ENCODE measurements at regions not wholly inside any gene's neighbourhood (a gene's known extent, or its start where the extent isn't known, plus 50 kb on each side); places are given as distances from the start of the nearest gene placed in this dataset.
"Not testable (repeated sequence)": the region's sequence is repeated elsewhere in the genome, so short reads cannot be mapped to it uniquely, and the experiment has no call there.

GRCh38 chr12:13562915-13563742 lies 366.6 kb downstream of the EMP1 start:
- DNase-seq (ENCODE audit: low read depth) = no peak

- no peak for DNase-seq (ENCODE audit: low read depth)
Measured at GRCh38 chr12:13561923-13562322, 365.4 kb downstream of the EMP1 start.

GRCh38 chr12:13559318-13559978 lies 362.9 kb downstream of the EMP1 start:
- DNase-seq (ENCODE audit: low read depth) = no peak

DNA sequence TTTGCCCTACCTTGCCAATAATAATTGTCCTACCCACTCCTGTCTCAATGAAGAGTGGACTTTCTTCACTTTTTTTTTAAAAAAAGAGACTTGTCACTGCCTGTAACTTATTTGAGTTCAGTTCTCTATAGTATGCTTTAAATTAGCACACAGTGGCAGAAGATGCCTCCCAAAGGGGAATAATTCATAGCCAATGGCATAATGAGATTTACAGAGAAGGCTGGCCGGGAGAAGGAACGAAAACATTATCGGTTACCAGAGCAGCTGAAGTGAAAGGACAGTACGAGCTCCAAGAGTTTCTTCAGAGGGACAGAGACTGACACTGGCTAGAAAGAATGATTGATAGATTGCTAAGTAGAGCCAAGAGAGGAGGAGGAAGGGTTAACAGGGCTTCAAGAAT lies 356.3 kb downstream of the EMP1 start:
- DNase-seq (ENCODE audit: low read depth) = no peak

- no peak for DNase-seq (ENCODE audit: low read depth)
Measured at GRCh38 chr12:13547283-13547682, 350.8 kb downstream of the EMP1 start.

DNA sequence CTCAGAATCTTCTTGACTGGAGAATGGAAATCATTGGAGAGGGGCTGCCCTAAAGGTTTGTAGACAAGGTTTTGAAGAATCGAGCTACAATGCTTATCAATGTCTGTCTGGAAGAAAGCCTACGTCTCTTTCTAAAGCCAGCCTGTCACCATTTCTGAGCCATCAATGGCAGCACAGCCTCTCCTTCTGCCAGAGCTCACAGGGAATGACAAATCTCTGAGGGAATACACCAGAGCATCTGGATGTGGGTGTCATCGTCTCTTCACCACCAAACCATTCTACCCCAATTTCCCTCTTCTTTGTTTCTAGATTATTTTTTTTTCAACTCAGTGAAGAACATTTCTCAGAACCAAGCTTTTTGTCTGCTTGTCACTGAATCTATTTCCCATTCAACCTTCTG lies 349.7 kb downstream of the EMP1 start:
- DNase-seq (ENCODE audit: low read depth) = no peak

GRCh38 chr12:13539051-13539450 lies 342.5 kb downstream of the EMP1 start:
- no peak for DNase-seq (ENCODE audit: low read depth)

- no peak for DNase-seq (ENCODE audit: low read depth)
Measured at GRCh38 chr12:13538136-13538535, 341.6 kb downstream of the EMP1 start.

DNA sequence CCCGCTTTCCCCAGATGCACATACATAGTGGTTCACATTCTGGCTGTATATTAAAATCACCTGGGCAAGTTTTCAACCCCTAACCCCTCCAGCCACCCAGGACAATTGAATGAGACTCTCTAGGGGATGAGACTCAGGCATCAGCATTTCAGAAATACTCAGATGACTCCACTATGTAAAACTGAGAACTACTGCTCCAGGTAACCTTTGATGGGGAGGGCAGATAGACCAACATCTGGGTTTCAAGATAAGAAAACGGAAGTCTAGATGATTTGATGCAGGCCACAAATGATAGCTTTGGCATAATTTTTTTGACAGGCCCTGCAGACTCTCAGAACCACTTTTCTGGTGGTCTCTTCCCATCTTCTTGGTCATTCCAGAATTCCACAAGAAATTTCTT lies 341.1 kb downstream of the EMP1 start:
- no peak for DNase-seq (ENCODE audit: low read depth)

GRCh38 chr12:13536219-13536910 lies 339.8 kb downstream of the EMP1 start:
- no peak for DNase-seq (ENCODE audit: low read depth)

- DNase-seq (ENCODE audit: low read depth) = peak; percentile 11
Measured at GRCh38 chr12:13534645-13535398, 338.3 kb downstream of the EMP1 start.

DNA sequence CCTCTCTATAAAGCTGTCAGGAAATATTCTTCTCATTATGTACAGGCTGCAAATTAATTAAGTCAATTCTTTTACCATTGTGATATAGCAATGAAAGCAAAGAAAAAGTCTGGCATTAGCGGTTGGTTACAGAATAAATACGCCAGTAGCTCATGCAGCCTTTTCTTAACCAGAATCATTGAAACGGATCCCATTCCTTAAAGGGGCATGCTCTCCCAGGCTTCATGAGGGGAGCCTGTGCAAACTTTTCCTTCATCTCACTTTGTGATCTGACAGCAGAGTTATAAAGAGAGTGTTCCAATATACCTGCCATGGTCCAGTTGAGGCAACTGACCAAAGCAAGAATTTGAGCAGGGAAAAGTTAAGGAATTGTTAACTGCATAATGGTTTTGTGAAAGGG lies 337.7 kb downstream of the EMP1 start:
- no peak for DNase-seq (ENCODE audit: low read depth)

GRCh38 chr12:13530966-13531365 lies 334.4 kb downstream of the EMP1 start:
- DNase-seq (ENCODE audit: low read depth) = no peak

DNA sequence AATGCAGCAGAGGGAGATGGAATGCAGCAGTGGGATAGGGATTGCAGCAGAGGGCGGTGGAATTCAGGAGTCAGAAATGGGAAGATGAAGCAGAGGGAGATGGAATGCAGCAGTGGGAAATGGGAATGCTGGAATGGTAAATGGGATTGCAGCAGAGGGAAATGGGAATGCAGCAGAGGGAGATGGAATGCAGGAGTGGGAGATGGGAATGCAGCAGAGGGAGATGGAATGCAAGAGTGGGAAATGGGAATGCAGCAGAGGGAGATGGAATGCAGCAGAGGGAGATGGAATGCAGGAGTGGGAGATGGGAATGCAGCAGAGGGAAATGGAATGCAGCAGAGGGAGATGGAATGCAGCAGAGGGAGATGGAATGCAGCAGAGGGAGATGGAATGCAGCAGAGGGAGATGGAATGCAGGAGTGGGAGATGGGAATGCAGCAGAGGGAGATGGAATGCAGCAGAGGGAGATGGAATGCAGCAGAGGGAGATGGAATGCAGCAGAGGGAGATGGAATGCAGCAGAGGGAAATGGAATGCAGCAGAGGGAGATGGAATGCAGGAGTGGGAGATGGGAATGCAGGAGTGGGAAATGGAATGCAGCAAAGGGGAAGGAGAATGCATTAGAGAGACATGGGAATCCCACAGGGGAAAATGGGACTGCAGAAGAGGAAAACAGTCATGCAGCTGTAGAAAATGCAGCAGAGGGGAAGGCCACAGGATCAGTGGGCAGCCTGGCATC lies 329.8 kb downstream of the EMP1 start:
- not testable (repeated sequence) for DNase-seq (ENCODE audit: low read depth)

GRCh38 chr12:13523536-13524307 lies 327.2 kb downstream of the EMP1 start:
- DNase-seq (ENCODE audit: low read depth) = no peak

DNA sequence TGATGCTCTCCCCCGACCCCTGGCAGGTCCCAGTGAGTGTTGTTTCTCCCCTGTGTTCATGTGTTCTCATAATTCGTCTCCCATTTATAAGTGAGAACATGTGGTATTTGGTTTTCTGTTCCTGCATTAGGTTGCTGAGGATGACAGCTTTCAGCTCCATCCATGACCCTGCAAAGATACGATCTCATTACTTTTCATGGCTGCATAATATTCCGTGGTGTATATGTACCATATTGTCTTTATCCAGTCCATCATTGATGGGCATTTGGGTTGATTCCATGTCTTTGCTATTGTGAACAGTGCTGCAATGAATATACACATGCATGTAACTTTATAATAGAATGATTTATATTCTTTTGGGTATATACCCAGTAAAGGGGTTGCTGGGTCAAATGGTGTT lies 321.5 kb downstream of the EMP1 start:
- DNase-seq (ENCODE audit: low read depth) = not testable (repeated sequence)

DNA sequence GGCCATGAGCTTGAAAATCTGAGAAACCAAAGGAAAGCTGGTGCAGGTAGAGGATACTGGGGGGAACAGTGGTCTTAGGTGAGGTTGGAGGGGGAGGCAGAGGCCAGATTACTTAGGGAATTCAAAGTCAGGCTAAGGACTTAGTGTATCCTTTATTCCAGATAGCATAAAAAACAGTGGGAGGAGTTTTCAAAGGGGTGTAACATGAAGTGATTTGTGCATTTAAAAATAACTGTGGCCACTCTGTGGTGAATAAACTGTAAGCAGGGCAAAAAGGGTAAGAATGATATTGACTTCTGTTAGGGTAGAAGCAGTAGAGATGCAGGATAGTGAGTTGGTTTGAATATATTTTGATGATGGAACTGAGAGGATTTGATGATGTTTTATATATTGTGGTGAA lies 313.2 kb downstream of the EMP1 start:
- DNase-seq (ENCODE audit: low read depth) = no peak

DNA sequence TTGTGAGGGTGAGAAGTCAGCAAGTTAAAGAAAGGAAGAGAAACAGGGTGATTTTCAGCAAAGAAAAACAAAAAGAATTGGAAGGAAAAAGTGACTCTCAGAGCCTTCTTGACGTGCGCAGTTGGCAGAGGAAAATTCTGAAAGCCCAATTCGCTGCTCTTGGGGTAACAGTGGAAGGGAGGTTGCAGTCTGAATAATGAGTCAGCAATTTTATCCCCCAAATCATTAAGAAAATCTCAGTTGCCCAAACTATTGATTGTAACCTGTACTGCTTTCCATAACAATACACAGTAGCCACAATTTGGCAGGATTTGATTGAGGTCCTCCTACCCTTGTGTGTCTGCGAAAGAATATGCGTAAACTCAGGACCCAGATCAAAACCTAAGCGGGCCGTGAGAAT lies 309.1 kb downstream of the EMP1 start:
- no peak for DNase-seq (ENCODE audit: low read depth)

GRCh38 chr12:13505224-13505623 lies 308.7 kb downstream of the EMP1 start:
- DNase-seq (ENCODE audit: low read depth) = no peak

GRCh38 chr12:13504736-13505135 lies 308.2 kb downstream of the EMP1 start:
- no peak for DNase-seq (ENCODE audit: low read depth)

DNA sequence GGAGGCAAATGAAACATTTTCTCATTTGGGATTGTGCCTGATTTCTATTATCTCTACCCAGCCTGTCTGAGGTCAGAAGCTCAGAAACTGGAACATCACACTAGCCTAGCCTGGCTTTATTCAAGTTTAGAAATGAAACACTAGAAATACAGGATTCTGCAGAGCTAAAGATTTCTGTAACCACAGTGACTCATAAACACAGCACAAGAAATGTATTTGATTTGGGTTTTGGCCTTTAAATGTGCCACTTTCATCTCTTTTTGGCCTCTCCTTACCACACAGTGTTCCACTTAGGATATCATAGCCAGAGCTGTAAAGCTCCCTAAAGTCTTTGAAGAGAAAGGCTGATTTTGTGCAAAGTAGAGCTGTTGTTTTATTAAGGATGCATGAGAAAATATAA lies 307.5 kb downstream of the EMP1 start:
- no peak for DNase-seq (ENCODE audit: low read depth)

Measured in stimulated activated CD8-positive, alpha-beta memory T cell treated with anti-CD3 and anti-CD28 coated beads, Interleukin-4, amount 100 ng/mL, for 24 hours (primary cell).